ENCODE measurements at regions not wholly inside any gene's neighbourhood (a gene's known extent, or its start where the extent isn't known, plus 50 kb on each side); places are given as distances from the start of the nearest gene placed in this dataset.
A peak's percentile ranks its signal among the peaks of the same experiment; 100 is the strongest.

GRCh38 chr14:55500219-55500701 is 59.8 kb upstream of the TBPL2 start:
- no peak for TF ChIP-seq JUN (CRISPR knock-in tag; IDR thresholded peaks at IDR 0.05)
- TF ChIP-seq NCOA1 (CRISPR knock-in tag; IDR thresholded peaks at IDR 0.05), result no peak
- no peak for TF ChIP-seq ZNF761 (CRISPR knock-in tag; conservative IDR thresholded peaks at IDR 0.05)
- no peak for TF ChIP-seq ZNF609 (CRISPR knock-in tag; IDR thresholded peaks at IDR 0.05; ENCODE audit: borderline replicate concordance)
- TF ChIP-seq POLR2AphosphoS5 (IDR thresholded peaks at IDR 0.05; ENCODE audit: low read depth, low read length), result no peak
- no peak for TF ChIP-seq PAX8 (CRISPR knock-in tag; IDR thresholded peaks at IDR 0.05; ENCODE audit: borderline replicate concordance)
- no peak for TF ChIP-seq HCFC1 (IDR thresholded peaks at IDR 0.05; ENCODE audit: low read depth, low read length)
- TF ChIP-seq CEBPB (IDR thresholded peaks at IDR 0.05; ENCODE audit: borderline replicate concordance, low read depth, low read length), result peak; percentile 82
- TF ChIP-seq MLX (CRISPR knock-in tag; IDR thresholded peaks at IDR 0.05), result no peak
- TF ChIP-seq EZH2 (conservative IDR thresholded peaks at IDR 0.05; ENCODE audit: low read depth, low read length), result no peak
- TF ChIP-seq KLF12 (CRISPR knock-in tag; IDR thresholded peaks at IDR 0.05; ENCODE audit: borderline replicate concordance), result no peak
- no peak for TF ChIP-seq CAMTA2 (CRISPR knock-in tag; IDR thresholded peaks at IDR 0.05; ENCODE audit: borderline replicate concordance)
